HepG2 (cell line): ENCODE measurements at regions not wholly inside any gene's neighbourhood (a gene's known extent, or its start where the extent isn't known, plus 50 kb on each side); places are given as distances from the start of the nearest gene placed in this dataset.

Experiments used
- ARNT2 ChIP-seq: sonication (generic); formaldehyde crosslinking; IDR thresholded peaks from 2 replicates; pipeline ENCODE4 v1.8.0; 2022; ENCODE audit warnings: mild to moderate bottlenecking, low read depth, missing genetic modification reagents, moderate library complexity
- GATAD2A ChIP-seq: IDR thresholded peaks from 2 replicates; pipeline ENCODE4 v1.6.1; 2016
- HOXA7 ChIP-seq: sonication (generic); formaldehyde crosslinking; IDR thresholded peaks from 2 replicates; pipeline ENCODE4 v1.8.1; 2022; ENCODE audit warnings: mild to moderate bottlenecking, missing genetic modification reagents, moderate library complexity
- NR2F6 ChIP-seq, 2 experiments: IDR thresholded peaks; 2 replicates each; pipeline ENCODE4 v1.6.1; 2016; ENCODE audit warnings: antibody characterized with exemption in 1 of 2, mild to moderate bottlenecking in 1 of 2
- NRL ChIP-seq: sonication (generic); formaldehyde crosslinking; IDR thresholded peaks from 2 replicates; pipeline ENCODE4 v1.5.0; 2020; ENCODE audit warnings: missing genetic modification reagents, mild to moderate bottlenecking, moderate library complexity, borderline replicate concordance
- TBX3 ChIP-seq: fragments of 450-650 bp; IDR thresholded peaks from 2 replicates; pipeline ENCODE4 v1.6.1; 2017; ENCODE audit warnings: antibody characterized with exemption, mild to moderate bottlenecking, inconsistent platforms, borderline replicate concordance
- THAP11 ChIP-seq: IDR thresholded peaks from 2 replicates; pipeline ENCODE4 v1.6.1; 2016; ENCODE audit warnings: missing biosample characterization, missing genetic modification reagents
- ZNF124 ChIP-seq: sonication (generic); formaldehyde crosslinking; IDR thresholded peaks from 2 replicates; pipeline ENCODE4 v1.4.0; 2020; ENCODE audit warnings: missing genetic modification reagents
- ZNF235 ChIP-seq: sonication (generic); formaldehyde crosslinking; IDR thresholded peaks from 2 replicates; pipeline ENCODE4 v1.8.1; 2023; ENCODE audit warnings: mild to moderate bottlenecking, missing genetic modification reagents, borderline replicate concordance
- ZNF460 ChIP-seq: sonication (generic); formaldehyde crosslinking; IDR thresholded peaks from 2 replicates; pipeline ENCODE4 v1.5.1; 2020; ENCODE audit warnings: missing genetic modification reagents, mild to moderate bottlenecking, borderline replicate concordance
- ZNF816 ChIP-seq: sonication (generic); formaldehyde crosslinking; IDR thresholded peaks from 2 replicates; pipeline ENCODE4 v1.8.0; 2022; ENCODE audit warnings: missing genetic modification reagents, mild to moderate bottlenecking, borderline replicate concordance
- ZNF839 ChIP-seq: sonication (generic); formaldehyde crosslinking; IDR thresholded peaks from 2 replicates; pipeline ENCODE4 v1.4.0; 2020; ENCODE audit warnings: missing genetic modification reagents, mild to moderate bottlenecking, borderline replicate concordance
- ZNF891 ChIP-seq: sonication (generic); formaldehyde crosslinking; IDR thresholded peaks from 2 replicates; pipeline ENCODE4 v1.5.0; 2020; ENCODE audit warnings: mild to moderate bottlenecking, missing genetic modification reagents
- TF ChIP-seq, protein P1 (sequence below): sonication (generic); formaldehyde crosslinking; IDR thresholded peaks from 2 replicates; pipeline ENCODE4 v1.4.0; 2020; ENCODE audit warnings: missing genetic modification reagents
- TF ChIP-seq, protein P2 (sequence below): IDR thresholded peaks from 2 replicates; pipeline ENCODE4 v1.6.1; 2016; ENCODE audit warnings: missing compliant biosample characterization, missing genetic modification reagents, borderline replicate concordance
- TF ChIP-seq, protein P3 (sequence below): sonication (generic); formaldehyde crosslinking; IDR thresholded peaks from 2 replicates; pipeline ENCODE4 v1.4.0; 2020; ENCODE audit warnings: mild to moderate bottlenecking, missing genetic modification reagents, borderline replicate concordance
- TF ChIP-seq, protein P4 (sequence below): sonication (generic); formaldehyde crosslinking; IDR thresholded peaks from 2 replicates; pipeline ENCODE4 v1.4.0; 2020; ENCODE audit warnings: mild to moderate bottlenecking, missing genetic modification reagents

DNA sequence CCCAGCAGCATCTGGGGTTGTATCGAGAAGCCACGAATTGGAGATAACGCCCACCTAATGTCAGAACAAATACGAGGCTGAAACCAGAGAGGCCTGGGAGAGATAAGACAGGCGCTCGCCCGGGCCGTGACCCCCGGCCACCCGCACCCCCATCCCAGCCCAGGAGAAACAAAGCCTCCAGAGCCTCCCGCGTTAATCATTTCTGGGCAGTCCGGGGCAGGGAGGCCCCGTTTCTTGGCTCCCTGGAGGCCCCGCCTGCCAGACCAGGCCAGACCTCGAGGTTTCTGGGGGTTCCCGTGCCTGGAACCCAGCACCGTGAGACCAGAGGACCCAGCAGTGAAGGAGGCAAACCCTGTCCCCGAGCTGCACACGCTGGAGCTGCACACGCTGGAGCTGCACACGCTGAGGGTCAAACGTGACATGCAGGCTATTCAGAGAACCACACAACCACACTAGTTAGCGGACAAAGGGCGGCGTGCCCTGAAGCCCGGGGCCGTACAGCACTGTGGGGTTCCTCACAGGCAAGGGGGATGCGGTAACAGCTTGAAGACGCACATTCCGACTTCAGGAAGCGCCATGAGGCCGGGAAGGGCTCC, 53.4 kb downstream of the FOXL3 start (continued):
- TF ChIP-seq, protein P1, sequence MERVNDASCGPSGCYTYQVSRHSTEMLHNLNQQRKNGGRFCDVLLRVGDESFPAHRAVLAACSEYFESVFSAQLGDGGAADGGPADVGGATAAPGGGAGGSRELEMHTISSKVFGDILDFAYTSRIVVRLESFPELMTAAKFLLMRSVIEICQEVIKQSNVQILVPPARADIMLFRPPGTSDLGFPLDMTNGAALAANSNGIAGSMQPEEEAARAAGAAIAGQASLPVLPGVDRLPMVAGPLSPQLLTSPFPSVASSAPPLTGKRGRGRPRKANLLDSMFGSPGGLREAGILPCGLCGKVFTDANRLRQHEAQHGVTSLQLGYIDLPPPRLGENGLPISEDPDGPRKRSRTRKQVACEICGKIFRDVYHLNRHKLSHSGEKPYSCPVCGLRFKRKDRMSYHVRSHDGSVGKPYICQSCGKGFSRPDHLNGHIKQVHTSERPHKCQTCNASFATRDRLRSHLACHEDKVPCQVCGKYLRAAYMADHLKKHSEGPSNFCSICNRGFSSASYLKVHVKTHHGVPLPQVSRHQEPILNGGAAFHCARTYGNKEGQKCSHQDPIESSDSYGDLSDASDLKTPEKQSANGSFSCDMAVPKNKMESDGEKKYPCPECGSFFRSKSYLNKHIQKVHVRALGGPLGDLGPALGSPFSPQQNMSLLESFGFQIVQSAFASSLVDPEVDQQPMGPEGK (CRISPR knock-in tag) = peak; percentile 82
- TF ChIP-seq TBX3 = no peak
- TF ChIP-seq ZNF460 (CRISPR knock-in tag) = no peak
- TF ChIP-seq ZNF124 (CRISPR knock-in tag) = no peak
- no peak for TF ChIP-seq NRL (CRISPR knock-in tag)
- TF ChIP-seq, protein P2, sequence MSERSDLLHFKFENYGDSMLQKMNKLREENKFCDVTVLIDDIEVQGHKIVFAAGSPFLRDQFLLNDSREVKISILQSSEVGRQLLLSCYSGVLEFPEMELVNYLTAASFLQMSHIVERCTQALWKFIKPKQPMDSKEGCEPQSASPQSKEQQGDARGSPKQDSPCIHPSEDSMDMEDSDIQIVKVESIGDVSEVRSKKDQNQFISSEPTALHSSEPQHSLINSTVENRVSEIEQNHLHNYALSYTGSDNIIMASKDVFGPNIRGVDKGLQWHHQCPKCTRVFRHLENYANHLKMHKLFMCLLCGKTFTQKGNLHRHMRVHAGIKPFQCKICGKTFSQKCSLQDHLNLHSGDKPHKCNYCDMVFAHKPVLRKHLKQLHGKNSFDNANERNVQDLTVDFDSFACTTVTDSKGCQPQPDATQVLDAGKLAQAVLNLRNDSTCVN (CRISPR knock-in tag) = no peak
- no peak for TF ChIP-seq ZNF839 (CRISPR knock-in tag)
- TF ChIP-seq ZNF235 (CRISPR knock-in tag) = no peak
- TF ChIP-seq, protein P3, sequence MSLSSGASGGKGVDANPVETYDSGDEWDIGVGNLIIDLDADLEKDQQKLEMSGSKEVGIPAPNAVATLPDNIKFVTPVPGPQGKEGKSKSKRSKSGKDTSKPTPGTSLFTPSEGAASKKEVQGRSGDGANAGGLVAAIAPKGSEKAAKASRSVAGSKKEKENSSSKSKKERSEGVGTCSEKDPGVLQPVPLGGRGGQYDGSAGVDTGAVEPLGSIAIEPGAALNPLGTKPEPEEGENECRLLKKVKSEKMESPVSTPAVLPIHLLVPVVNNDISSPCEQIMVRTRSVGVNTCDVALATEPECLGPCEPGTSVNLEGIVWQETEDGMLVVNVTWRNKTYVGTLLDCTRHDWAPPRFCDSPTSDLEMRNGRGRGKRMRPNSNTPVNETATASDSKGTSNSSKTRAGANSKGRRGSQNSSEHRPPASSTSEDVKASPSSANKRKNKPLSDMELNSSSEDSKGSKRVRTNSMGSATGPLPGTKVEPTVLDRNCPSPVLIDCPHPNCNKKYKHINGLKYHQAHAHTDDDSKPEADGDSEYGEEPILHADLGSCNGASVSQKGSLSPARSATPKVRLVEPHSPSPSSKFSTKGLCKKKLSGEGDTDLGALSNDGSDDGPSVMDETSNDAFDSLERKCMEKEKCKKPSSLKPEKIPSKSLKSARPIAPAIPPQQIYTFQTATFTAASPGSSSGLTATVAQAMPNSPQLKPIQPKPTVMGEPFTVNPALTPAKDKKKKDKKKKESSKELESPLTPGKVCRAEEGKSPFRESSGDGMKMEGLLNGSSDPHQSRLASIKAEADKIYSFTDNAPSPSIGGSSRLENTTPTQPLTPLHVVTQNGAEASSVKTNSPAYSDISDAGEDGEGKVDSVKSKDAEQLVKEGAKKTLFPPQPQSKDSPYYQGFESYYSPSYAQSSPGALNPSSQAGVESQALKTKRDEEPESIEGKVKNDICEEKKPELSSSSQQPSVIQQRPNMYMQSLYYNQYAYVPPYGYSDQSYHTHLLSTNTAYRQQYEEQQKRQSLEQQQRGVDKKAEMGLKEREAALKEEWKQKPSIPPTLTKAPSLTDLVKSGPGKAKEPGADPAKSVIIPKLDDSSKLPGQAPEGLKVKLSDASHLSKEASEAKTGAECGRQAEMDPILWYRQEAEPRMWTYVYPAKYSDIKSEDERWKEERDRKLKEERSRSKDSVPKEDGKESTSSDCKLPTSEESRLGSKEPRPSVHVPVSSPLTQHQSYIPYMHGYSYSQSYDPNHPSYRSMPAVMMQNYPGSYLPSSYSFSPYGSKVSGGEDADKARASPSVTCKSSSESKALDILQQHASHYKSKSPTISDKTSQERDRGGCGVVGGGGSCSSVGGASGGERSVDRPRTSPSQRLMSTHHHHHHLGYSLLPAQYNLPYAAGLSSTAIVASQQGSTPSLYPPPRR (CRISPR knock-in tag) = 0 out of 2 replicates have a peak, but pooled peaks have one; percentile 26
- TF ChIP-seq THAP11 (CRISPR knock-in tag) = 0 out of 2 replicates have a peak, but pooled peaks have one; percentile 26
- no peak for TF ChIP-seq ZNF891 (CRISPR knock-in tag)
- TF ChIP-seq ARNT2 (CRISPR knock-in tag) = no peak
- no peak for TF ChIP-seq ZNF816 (CRISPR knock-in tag)
- TF ChIP-seq, protein P4, sequence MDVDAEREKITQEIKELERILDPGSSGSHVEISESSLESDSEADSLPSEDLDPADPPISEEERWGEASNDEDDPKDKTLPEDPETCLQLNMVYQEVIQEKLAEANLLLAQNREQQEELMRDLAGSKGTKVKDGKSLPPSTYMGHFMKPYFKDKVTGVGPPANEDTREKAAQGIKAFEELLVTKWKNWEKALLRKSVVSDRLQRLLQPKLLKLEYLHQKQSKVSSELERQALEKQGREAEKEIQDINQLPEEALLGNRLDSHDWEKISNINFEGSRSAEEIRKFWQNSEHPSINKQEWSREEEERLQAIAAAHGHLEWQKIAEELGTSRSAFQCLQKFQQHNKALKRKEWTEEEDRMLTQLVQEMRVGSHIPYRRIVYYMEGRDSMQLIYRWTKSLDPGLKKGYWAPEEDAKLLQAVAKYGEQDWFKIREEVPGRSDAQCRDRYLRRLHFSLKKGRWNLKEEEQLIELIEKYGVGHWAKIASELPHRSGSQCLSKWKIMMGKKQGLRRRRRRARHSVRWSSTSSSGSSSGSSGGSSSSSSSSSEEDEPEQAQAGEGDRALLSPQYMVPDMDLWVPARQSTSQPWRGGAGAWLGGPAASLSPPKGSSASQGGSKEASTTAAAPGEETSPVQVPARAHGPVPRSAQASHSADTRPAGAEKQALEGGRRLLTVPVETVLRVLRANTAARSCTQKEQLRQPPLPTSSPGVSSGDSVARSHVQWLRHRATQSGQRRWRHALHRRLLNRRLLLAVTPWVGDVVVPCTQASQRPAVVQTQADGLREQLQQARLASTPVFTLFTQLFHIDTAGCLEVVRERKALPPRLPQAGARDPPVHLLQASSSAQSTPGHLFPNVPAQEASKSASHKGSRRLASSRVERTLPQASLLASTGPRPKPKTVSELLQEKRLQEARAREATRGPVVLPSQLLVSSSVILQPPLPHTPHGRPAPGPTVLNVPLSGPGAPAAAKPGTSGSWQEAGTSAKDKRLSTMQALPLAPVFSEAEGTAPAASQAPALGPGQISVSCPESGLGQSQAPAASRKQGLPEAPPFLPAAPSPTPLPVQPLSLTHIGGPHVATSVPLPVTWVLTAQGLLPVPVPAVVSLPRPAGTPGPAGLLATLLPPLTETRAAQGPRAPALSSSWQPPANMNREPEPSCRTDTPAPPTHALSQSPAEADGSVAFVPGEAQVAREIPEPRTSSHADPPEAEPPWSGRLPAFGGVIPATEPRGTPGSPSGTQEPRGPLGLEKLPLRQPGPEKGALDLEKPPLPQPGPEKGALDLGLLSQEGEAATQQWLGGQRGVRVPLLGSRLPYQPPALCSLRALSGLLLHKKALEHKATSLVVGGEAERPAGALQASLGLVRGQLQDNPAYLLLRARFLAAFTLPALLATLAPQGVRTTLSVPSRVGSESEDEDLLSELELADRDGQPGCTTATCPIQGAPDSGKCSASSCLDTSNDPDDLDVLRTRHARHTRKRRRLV = no peak
- no peak; the same call in 1 of the 2 replicates for TF ChIP-seq GATAD2A (CRISPR knock-in tag)
- TF ChIP-seq NR2F6 (IDR thresholded peaks at IDR 0.05) = peak; percentile 80
- no peak; the same call in 1 of the 2 replicates for TF ChIP-seq NR2F6 (CRISPR knock-in tag; IDR thresholded peaks at IDR 0.05)
- no peak for TF ChIP-seq HOXA7 (CRISPR knock-in tag)
